OCI-LY7 (cell line): ENCODE measurements at regions not wholly inside any gene's neighbourhood (a gene's known extent, or its start where the extent isn't known, plus 50 kb on each side); places are given as distances from the start of the nearest gene placed in this dataset.

ENCODE experiments used
- EZH2phosphoT487 ChIP-seq: fragments of 200-600 bp; sonication (generic); IDR thresholded peaks from 2 replicates; pipeline ENCODE4 v1.6.1; 2018; ENCODE audit warnings: low read depth, borderline replicate concordance, mild to moderate bottlenecking, mixed run types, antibody characterized with exemption, low read length, moderate library complexity, mixed read lengths
- TF ChIP-seq, protein P1 (sequence below): fragments of 200-600 bp; sonication (generic); conservative IDR thresholded peaks from 2 replicates; pipeline ENCODE4 v1.5.1; 2014; ENCODE audit warnings: mild to moderate bottlenecking, antibody characterized with exemption, low read length, moderate library complexity, mixed read lengths

- TF ChIP-seq, protein P1, sequence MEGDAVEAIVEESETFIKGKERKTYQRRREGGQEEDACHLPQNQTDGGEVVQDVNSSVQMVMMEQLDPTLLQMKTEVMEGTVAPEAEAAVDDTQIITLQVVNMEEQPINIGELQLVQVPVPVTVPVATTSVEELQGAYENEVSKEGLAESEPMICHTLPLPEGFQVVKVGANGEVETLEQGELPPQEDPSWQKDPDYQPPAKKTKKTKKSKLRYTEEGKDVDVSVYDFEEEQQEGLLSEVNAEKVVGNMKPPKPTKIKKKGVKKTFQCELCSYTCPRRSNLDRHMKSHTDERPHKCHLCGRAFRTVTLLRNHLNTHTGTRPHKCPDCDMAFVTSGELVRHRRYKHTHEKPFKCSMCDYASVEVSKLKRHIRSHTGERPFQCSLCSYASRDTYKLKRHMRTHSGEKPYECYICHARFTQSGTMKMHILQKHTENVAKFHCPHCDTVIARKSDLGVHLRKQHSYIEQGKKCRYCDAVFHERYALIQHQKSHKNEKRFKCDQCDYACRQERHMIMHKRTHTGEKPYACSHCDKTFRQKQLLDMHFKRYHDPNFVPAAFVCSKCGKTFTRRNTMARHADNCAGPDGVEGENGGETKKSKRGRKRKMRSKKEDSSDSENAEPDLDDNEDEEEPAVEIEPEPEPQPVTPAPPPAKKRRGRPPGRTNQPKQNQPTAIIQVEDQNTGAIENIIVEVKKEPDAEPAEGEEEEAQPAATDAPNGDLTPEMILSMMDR = no peak
- no peak for TF ChIP-seq EZH2phosphoT487
Observed at GRCh38 chr3:107265526-107265925, 111.7 kb upstream of the CCDC54 start.
